ENCODE measurements at regions not wholly inside any gene's neighbourhood (a gene's known extent, or its start where the extent isn't known, plus 50 kb on each side); places are given as distances from the start of the nearest gene placed in this dataset.

DNA sequence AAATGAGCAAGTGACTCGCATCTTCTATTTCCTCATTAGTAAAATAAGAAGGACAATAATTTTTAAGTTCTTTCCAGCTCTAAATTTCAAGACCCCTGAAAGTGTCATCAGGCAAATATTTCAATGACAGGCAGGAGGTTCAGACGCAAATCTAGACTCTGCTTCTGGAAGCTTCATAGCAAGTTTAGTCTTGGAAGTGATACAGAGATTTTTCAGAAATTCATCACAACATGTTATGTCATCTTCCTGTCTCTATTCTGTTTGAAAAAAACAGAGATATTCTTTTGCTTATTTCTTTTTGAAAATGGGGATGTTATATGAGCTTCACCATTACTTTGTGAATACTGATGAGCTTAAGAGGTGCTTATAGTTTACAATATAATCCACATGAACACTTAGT, 74.0 kb downstream of the C3orf85 start:
- TF ChIP-seq, protein P1, sequence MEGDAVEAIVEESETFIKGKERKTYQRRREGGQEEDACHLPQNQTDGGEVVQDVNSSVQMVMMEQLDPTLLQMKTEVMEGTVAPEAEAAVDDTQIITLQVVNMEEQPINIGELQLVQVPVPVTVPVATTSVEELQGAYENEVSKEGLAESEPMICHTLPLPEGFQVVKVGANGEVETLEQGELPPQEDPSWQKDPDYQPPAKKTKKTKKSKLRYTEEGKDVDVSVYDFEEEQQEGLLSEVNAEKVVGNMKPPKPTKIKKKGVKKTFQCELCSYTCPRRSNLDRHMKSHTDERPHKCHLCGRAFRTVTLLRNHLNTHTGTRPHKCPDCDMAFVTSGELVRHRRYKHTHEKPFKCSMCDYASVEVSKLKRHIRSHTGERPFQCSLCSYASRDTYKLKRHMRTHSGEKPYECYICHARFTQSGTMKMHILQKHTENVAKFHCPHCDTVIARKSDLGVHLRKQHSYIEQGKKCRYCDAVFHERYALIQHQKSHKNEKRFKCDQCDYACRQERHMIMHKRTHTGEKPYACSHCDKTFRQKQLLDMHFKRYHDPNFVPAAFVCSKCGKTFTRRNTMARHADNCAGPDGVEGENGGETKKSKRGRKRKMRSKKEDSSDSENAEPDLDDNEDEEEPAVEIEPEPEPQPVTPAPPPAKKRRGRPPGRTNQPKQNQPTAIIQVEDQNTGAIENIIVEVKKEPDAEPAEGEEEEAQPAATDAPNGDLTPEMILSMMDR (conservative IDR thresholded peaks at IDR 0.05), result no peak
- no peak for TF ChIP-seq ZFX (IDR thresholded peaks at IDR 0.05)
- no peak overlapping the region for H3K27ac ChIP-seq

DNA sequence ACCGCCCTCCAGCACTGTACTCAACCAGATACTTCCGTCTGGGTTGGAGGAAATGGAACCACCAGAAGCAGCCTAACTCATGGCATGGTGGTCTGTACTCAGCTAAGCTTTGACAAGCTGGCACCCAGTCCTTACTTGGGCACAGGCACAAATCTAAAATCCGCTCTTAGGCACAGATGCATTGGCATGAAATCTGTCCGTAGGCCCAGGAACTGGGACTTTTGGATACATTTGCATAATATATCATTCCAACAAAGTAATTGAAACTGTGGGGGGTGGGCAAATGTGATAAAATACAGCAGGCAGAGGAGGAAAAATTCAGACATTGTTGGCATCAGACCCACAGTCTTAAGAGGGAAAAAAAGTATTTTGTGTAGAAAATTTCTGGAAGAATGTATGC, 75.4 kb downstream of the C3orf85 start:
- no peak overlapping the region for H3K27ac ChIP-seq
- TF ChIP-seq ZFX (IDR thresholded peaks at IDR 0.05), result no peak
- TF ChIP-seq, protein P1 (conservative IDR thresholded peaks at IDR 0.05), result no peak

DNA sequence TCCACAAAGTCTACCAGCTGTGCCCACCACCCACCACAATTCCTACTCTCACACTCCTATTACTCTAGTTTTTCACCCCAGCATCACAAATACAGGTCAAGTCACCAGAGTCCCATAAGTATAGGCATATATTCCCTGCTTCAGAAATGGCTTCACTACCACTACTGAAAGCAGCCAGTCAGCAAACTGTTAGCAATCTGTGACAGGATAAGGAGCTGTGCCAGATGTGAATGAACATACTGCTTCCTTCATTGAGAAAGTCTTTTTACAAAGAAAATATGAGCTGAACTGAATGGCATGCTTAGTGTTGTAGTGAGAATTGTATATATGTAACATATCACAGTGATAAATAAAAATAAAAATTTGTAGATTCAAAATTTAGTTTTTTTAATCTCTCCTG, 76.8 kb downstream of the C3orf85 start:
- TF ChIP-seq, protein P1 (conservative IDR thresholded peaks at IDR 0.05), result no peak
- TF ChIP-seq ZFX (IDR thresholded peaks at IDR 0.05), result no peak
- H3K27ac ChIP-seq, result no peak overlapping the region

DNA sequence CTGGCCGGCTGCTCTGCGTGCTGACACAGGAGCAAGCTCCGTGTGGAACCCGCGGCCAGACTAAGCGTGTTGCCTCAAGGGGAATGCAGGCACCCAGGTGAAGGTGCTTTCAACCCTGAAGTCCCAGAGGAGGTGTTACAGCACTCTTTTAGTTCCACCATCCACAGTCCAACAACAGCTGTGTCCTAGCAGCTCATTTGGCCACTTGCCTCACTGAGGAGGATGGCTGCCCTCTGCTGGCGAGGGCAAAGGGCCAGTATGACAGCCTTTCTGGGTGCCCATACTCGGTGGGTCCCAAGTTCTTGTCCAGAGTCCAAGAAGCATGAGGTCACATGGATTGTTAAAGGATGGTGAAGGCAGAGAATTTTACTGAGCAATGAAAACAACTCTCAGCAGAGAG, 87.8 kb downstream of the C3orf85 start:
- TF ChIP-seq ZFX (IDR thresholded peaks at IDR 0.05), result no peak
- TF ChIP-seq, protein P1 (conservative IDR thresholded peaks at IDR 0.05), result peak; percentile 66
- H3K27ac ChIP-seq, result no peak overlapping the region

DNA sequence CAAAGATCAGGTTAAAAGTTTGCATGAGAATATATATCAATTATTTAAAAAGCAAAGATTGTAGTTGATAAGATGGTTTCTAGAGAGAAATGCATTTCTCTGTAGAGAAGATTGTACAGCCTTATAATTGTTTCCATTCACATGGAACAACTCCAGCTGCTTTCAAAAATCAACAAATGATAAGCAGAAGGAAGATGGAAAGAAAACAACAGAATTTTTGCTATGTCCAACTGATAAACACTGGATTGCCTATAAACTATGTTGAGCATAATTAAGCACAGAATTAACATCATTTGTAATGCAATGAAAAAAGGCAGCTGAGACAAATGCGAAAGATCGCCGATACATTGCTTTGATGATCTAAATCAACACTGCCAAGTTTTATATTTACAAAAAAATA, 89.0 kb downstream of the C3orf85 start:
- TF ChIP-seq ZFX (IDR thresholded peaks at IDR 0.05), result no peak
- TF ChIP-seq, protein P1 (conservative IDR thresholded peaks at IDR 0.05), result no peak
- no peak overlapping the region for H3K27ac ChIP-seq

DNA sequence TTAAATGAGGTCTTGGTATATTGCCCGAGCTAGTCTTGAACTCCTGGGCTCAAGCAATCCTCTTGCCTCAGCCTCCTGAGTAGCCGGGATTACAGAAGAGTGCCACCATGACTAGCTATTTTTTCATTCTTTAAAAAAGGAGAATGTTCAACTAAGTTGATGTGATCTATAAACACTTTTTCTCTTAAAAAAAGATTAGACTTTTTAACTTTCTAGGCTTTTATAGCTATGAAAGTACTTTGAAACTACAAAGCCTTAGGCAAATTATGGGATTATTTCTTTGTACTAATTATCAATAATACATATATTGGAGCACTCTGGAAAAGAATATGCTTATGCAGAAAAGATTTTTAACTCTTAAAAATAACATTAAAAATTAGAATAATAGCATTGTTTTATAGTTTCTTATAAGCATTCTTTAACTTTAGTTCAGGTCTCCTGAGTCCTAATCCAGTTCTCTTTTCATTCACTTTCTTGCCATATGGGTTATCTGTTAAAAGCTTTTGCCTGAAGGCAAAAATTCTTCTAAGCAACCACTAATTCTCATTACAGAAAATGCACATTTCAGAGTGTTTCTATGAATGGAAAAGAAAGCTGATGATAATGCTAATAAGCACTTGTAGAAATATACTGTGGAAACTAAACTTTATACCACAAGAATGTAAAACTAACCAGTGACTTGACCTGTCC, 87.8 kb downstream of the DPPA2 start:
- H3K27ac ChIP-seq, result no peak overlapping the region
- TF ChIP-seq, protein P1 (conservative IDR thresholded peaks at IDR 0.05), result no peak
- TF ChIP-seq ZFX (IDR thresholded peaks at IDR 0.05), result no peak

DNA sequence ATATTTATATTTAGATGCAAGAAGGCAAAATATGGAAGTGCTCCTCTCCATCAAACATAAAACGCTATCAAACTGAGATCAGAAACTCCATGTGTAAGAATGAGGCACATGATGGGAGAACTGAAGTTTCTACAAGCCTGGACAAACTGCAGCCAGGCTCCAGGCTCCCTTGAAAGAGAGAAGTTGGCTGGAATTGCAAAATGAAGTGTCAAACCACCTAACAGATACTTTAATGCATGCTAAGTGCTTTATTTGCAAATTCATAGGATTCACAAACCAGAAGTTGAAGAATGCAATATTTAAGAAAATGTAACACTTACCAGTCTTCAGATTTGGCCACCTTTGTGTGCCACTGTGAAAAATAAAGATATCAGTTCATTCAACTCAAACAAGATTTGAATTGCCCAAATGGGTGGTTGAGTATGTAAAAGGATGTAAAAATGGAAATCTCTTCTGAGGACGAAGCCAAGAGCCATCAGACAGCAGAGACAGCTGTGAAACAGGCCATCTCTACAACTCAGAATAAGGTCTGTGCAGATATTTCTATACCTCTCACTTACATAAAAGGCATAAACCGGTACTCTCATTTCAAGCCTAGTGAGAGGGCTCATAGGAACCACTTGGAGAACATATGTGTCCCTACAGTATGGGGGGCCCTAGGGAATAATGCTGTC, 87.0 kb downstream of the DPPA2 start:
- H3K27ac ChIP-seq, result no peak overlapping the region
- no peak for TF ChIP-seq ZFX (IDR thresholded peaks at IDR 0.05)
- TF ChIP-seq, protein P1 (conservative IDR thresholded peaks at IDR 0.05), result no peak
